ENCODE measurements at regions not wholly inside any gene's neighbourhood (a gene's known extent, or its start where the extent isn't known, plus 50 kb on each side); places are given as distances from the start of the nearest gene placed in this dataset.

DNA sequence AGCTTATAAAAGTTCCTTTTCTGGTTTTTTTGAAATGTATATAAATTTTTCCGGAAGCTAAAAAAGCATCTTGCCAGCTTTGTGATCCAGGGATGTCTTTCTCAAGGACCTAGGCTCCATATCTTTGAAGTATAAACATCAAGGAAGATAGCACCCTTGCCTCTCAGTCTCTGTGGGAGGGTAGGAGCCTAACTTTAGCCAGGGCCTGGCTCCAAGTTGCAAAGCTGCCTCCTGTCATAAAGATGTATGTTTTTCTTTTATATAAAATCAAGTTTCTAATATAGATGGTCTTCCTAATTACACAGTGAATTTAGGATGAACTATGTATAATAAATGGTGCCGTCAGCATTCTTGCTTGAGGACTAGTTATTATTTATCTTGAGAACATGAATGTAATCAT, 612.6 kb upstream of the USP15 start:
- POLR2A ChIA-PET, result no interaction called here
- no peaks in the 10 kb centered on the region for H3K9me3 ChIP-seq (ENCODE audit: control insufficient read depth, insufficient read depth, low read depth, low read length)
- TF ChIP-seq ZNF843 (tag by site-specific recombination; IDR thresholded peaks at IDR 0.05), result no peak
- no peaks in the 10 kb centered on the region for H3K36me3 ChIP-seq (ENCODE audit: control insufficient read depth in 2 of 2, insufficient read depth in 1 of 2, low read length in 2 of 2)
- no peak overlapping the region for H3K4me3 ChIP-seq (ENCODE audit: low read depth, low read length)
- CTCF ChIA-PET, result no interaction called here
- H3K27ac ChIP-seq (ENCODE audit: extremely low read depth, low read depth, low read length), result no peak overlapping the region
- H3K4me1 ChIP-seq (ENCODE audit: control insufficient read depth, insufficient read depth, low read length), result no peaks in the 10 kb centered on the region

- no peaks in the 10 kb centered on the region for H3K36me3 ChIP-seq (ENCODE audit: control insufficient read depth in 2 of 2, insufficient read depth in 1 of 2, low read length in 2 of 2)
- ChIA-PET CTCF (interaction anchor here (0.6 kb wide), 1 partner anchor 15 kb away, joined by 3 read pairs; no protein-coding TSS in a partner anchor), POLR2A (no interaction called here)
- H3K27ac ChIP-seq (ENCODE audit: extremely low read depth, low read depth, low read length), result no peak overlapping the region
- no peak overlapping the region for H3K4me3 ChIP-seq (ENCODE audit: low read depth, low read length)
- no peaks in the 10 kb centered on the region for H3K9me3 ChIP-seq (ENCODE audit: control insufficient read depth, insufficient read depth, low read depth, low read length)
- no peaks in the 10 kb centered on the region for H3K4me1 ChIP-seq (ENCODE audit: control insufficient read depth, insufficient read depth, low read length)
- TF ChIP-seq ZNF529 (tag by site-specific recombination; IDR thresholded peaks at IDR 0.05; ENCODE audit: insufficient replicate concordance), result no peak
- no peak for TF ChIP-seq ZNF639 (tag by site-specific recombination; IDR thresholded peaks at IDR 0.05)
- TF ChIP-seq ZNF785 (tag by site-specific recombination; IDR thresholded peaks at IDR 0.05), result no peak
- TF ChIP-seq ZNF624 (tag by site-specific recombination; IDR thresholded peaks at IDR 0.05), result no peak
- TF ChIP-seq, protein P1, sequence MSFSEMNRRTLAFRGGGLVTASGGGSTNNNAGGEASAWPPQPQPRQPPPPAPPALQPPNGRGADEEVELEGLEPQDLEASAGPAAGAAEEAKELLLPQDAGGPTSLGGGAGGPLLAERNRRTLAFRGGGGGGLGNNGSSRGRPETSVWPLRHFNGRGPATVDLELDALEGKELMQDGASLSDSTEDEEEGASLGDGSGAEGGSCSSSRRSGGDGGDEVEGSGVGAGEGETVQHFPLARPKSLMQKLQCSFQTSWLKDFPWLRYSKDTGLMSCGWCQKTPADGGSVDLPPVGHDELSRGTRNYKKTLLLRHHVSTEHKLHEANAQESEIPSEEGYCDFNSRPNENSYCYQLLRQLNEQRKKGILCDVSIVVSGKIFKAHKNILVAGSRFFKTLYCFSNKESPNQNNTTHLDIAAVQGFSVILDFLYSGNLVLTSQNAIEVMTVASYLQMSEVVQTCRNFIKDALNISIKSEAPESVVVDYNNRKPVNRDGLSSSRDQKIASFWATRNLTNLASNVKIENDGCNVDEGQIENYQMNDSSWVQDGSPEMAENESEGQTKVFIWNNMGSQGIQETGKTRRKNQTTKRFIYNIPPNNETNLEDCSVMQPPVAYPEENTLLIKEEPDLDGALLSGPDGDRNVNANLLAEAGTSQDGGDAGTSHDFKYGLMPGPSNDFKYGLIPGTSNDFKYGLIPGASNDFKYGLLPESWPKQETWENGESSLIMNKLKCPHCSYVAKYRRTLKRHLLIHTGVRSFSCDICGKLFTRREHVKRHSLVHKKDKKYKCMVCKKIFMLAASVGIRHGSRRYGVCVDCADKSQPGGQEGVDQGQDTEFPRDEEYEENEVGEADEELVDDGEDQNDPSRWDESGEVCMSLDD (tag by site-specific recombination; IDR thresholded peaks at IDR 0.05), result no peak
- no peak for TF ChIP-seq ZNF366 (tag by site-specific recombination; conservative IDR thresholded peaks at IDR 0.05)
- TF ChIP-seq OVOL3 (tag by site-specific recombination; IDR thresholded peaks at IDR 0.05), result no peak
- no peak for TF ChIP-seq ZFP41 (tag by site-specific recombination; IDR thresholded peaks at IDR 0.05; ENCODE audit: borderline replicate concordance)
- TF ChIP-seq ZBTB7A (tag by site-specific recombination; IDR thresholded peaks at IDR 0.05; ENCODE audit: low read depth), result no peak
- TF ChIP-seq YY1 (tag by site-specific recombination; IDR thresholded peaks at IDR 0.05), result no peak
- TF ChIP-seq BCL11B (tag by site-specific recombination; IDR thresholded peaks at IDR 0.05; ENCODE audit: low read depth), result no peak
- no peak for TF ChIP-seq TSHZ1 (tag by site-specific recombination; IDR thresholded peaks at IDR 0.05; ENCODE audit: borderline replicate concordance)
- TF ChIP-seq PRDM2 (tag by site-specific recombination; IDR thresholded peaks at IDR 0.05; ENCODE audit: borderline replicate concordance), result no peak
- no peak for TF ChIP-seq BCL11A (tag by site-specific recombination; IDR thresholded peaks at IDR 0.05; ENCODE audit: low read depth)
- no peak for TF ChIP-seq SALL2 (tag by site-specific recombination; IDR thresholded peaks at IDR 0.05; ENCODE audit: borderline replicate concordance)
- TF ChIP-seq IKZF3 (tag by site-specific recombination; IDR thresholded peaks at IDR 0.05), result no peak
- TF ChIP-seq KLF8 (tag by site-specific recombination; IDR thresholded peaks at IDR 0.05), result no peak
- TF ChIP-seq ZNF677 (tag by site-specific recombination; IDR thresholded peaks at IDR 0.05), result no peak
- no peak for TF ChIP-seq ZNF23 (tag by site-specific recombination; IDR thresholded peaks at IDR 0.05; ENCODE audit: borderline replicate concordance)
These were observed 607.9 kb upstream of the USP15 start for GRCh38 chr12:61652265-61652664.

Data from HEK293 (cell line).